ENCODE measurements at regions not wholly inside any gene's neighbourhood (a gene's known extent, or its start where the extent isn't known, plus 50 kb on each side); places are given as distances from the start of the nearest gene placed in this dataset.

GRCh38 chr20:39886650-39887190, 802.3 kb downstream of the MAFB start:
- no peaks in the 10 kb centered on the region for H3K79me2 ChIP-seq (ENCODE audit: insufficient read depth, low read length)
- no peak overlapping the region for H3K4me3 ChIP-seq (ENCODE audit: insufficient read depth, low read length)
- H3K4me1 ChIP-seq (ENCODE audit: insufficient read depth, low read length) = peaks cover 14% of the 10 kb centered on the region
- H3K36me3 ChIP-seq (ENCODE audit: insufficient read depth, low read length) = no peaks in the 10 kb centered on the region
- DNase-seq (ENCODE audit: insufficient read length, low spot score, missing footprints) = no peak
- H3K27ac ChIP-seq (ENCODE audit: low read depth, low read length) = peak overlapping the region; percentile 57
- no peaks in the 10 kb centered on the region for H4K20me1 ChIP-seq (ENCODE audit: insufficient read depth, low read length)
- H2AFZ ChIP-seq (ENCODE audit: low read length) = peak overlapping the region; percentile 18
- H3K9me3 ChIP-seq (ENCODE audit: low read depth, low read length) = no peaks in the 10 kb centered on the region
- TF ChIP-seq CTCF (IDR thresholded peaks at IDR 0.05; ENCODE audit: extremely low read depth, low read depth, low read length) = no peak
- H3K27me3 ChIP-seq (ENCODE audit: insufficient read depth, low read length) = no peaks in the 10 kb centered on the region
- no peak overlapping the region for H3K4me2 ChIP-seq (ENCODE audit: insufficient read depth, low read length)

DNA sequence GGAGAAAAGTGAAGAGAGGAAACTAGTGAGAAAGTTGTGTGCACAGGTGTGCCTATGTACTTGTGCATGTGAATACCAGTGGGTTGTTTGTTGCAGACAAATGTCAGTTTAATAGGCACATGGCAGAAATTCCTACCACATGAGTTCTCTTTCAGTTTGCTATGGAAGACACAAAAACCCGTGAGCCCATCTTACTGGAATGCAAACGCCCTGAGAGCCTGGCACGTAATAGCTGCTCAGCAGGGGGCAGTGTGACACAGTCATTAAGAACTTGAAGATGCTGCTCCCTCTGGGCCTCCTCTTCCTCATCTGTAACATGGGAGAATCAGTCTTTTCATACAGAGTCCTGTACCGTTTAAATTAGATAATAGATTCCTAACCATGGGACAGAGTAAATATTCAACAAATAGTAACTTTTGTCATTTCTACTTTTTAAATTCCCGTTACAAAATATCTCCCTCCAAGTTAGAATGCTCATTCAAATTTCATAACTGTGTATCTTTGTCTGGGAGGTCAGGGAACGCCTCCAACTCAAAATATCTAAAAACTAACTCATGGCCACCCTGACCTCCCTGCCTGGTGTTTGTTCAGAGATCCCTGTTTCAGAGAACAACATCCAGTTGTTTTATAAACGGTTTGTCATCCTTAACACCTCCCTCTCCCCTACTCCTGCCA, 802.9 kb downstream of the MAFB start:
- H3K36me3 ChIP-seq (ENCODE audit: insufficient read depth, low read length) = no peaks in the 10 kb centered on the region
- peak overlapping the region; percentile 18 for H2AFZ ChIP-seq (ENCODE audit: low read length)
- H3K27me3 ChIP-seq (ENCODE audit: insufficient read depth, low read length) = no peaks in the 10 kb centered on the region
- no peaks in the 10 kb centered on the region for H4K20me1 ChIP-seq (ENCODE audit: insufficient read depth, low read length)
- no peaks in the 10 kb centered on the region for H3K9me3 ChIP-seq (ENCODE audit: low read depth, low read length)
- peak overlapping the region; percentile 57 for H3K27ac ChIP-seq (ENCODE audit: low read depth, low read length)
- H3K4me1 ChIP-seq (ENCODE audit: insufficient read depth, low read length) = peaks cover 14% of the 10 kb centered on the region
- no peak for DNase-seq (ENCODE audit: insufficient read length, low spot score, missing footprints)
- no peak overlapping the region for H3K4me3 ChIP-seq (ENCODE audit: insufficient read depth, low read length)
- H3K79me2 ChIP-seq (ENCODE audit: insufficient read depth, low read length) = no peaks in the 10 kb centered on the region
- H3K4me2 ChIP-seq (ENCODE audit: insufficient read depth, low read length) = no peak overlapping the region
- TF ChIP-seq CTCF (IDR thresholded peaks at IDR 0.05; ENCODE audit: extremely low read depth, low read depth, low read length) = peak; percentile 75

DNA sequence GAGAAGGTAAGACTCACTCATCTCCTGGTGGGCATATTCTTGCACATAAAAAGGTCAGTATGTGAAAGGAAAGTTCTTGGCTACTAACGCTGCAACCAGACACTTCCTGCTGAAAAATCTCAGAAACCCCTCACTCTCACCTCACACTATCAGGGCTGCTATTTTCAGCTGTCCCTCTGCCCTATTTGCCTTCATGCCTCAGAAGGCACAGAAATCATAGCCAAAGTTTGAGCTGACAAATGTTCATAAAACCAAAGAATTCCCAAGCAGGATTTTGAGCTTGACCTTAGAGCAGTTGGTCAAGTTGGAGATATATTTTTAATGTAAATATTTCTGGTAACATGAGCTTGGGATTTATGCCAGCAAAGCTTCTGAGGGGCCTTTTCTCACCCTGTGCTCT, 806.2 kb downstream of the MAFB start:
- no peak for TF ChIP-seq CTCF (IDR thresholded peaks at IDR 0.05; ENCODE audit: extremely low read depth, low read depth, low read length)
- no peaks in the 10 kb centered on the region for H3K27me3 ChIP-seq (ENCODE audit: insufficient read depth, low read length)
- no peaks in the 10 kb centered on the region for H3K79me2 ChIP-seq (ENCODE audit: insufficient read depth, low read length)
- H3K27ac ChIP-seq (ENCODE audit: low read depth, low read length) = no peak overlapping the region
- no peaks in the 10 kb centered on the region for H4K20me1 ChIP-seq (ENCODE audit: insufficient read depth, low read length)
- H3K4me2 ChIP-seq (ENCODE audit: insufficient read depth, low read length) = no peak overlapping the region
- peaks cover 24% of the 10 kb centered on the region for H3K4me1 ChIP-seq (ENCODE audit: insufficient read depth, low read length)
- DNase-seq (ENCODE audit: insufficient read length, low spot score, missing footprints) = no peak
- no peaks in the 10 kb centered on the region for H3K9me3 ChIP-seq (ENCODE audit: low read depth, low read length)
- no peaks in the 10 kb centered on the region for H3K36me3 ChIP-seq (ENCODE audit: insufficient read depth, low read length)
- no peak overlapping the region for H2AFZ ChIP-seq (ENCODE audit: low read length)
- H3K4me3 ChIP-seq (ENCODE audit: insufficient read depth, low read length) = no peak overlapping the region

DNA sequence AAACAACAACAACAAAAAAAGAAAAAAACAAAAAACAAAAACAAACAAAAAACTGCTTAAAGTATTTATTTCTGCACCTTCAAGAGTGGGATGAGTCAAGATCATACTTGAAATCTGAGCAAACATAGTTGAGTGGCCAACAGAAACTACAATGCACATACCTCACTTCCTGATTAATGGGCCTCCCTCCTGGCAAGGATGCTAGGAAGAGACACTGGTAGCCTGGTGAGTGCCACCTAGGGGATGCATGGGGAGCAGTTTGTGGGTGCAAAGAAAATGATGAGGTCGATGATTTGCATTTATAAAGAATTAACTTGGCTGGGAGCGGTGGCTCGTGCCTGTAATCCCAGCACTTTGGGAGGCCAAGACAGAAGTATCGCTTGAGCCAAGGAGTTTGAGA, 808.1 kb downstream of the MAFB start:
- Histone ChIP-seq H3K4me2 (ENCODE audit: insufficient read depth, low read length) (no peak overlapping the region), H4K20me1 (ENCODE audit: insufficient read depth, low read length) (no peaks in the 10 kb centered on the region), H3K4me3 (ENCODE audit: insufficient read depth, low read length) (no peak overlapping the region), H3K4me1 (ENCODE audit: insufficient read depth, low read length) (peaks cover 25% of the 10 kb centered on the region), H3K79me2 (ENCODE audit: insufficient read depth, low read length) (no peaks in the 10 kb centered on the region), H3K27me3 (ENCODE audit: insufficient read depth, low read length) (no peaks in the 10 kb centered on the region), H3K36me3 (ENCODE audit: insufficient read depth, low read length) (no peaks in the 10 kb centered on the region), H2AFZ (ENCODE audit: low read length) (no peak overlapping the region), H3K9me3 (ENCODE audit: low read depth, low read length) (no peaks in the 10 kb centered on the region), H3K27ac (ENCODE audit: low read depth, low read length) (no peak overlapping the region)
- TF ChIP-seq CTCF (IDR thresholded peaks at IDR 0.05; ENCODE audit: extremely low read depth, low read depth, low read length) = peak; percentile 39
- DNase-seq (ENCODE audit: insufficient read length, low spot score, missing footprints) = no peak
